Left lung (tissue), 4 donors: ENCODE measurements at regions not wholly inside any gene's neighbourhood (a gene's known extent, or its start where the extent isn't known, plus 50 kb on each side); places are given as distances from the start of the nearest gene placed in this dataset.
A peak's percentile ranks its signal among the peaks of the same experiment; 100 is the strongest.
"Not testable (repeated sequence)": the region's sequence is repeated elsewhere in the genome, so short reads cannot be mapped to it uniquely, and the experiment has no call there.

ENCODE experiments used
- ATAC-seq: fragments of 200-7000 bp; cut with Tn5 transposase; one replicate; pipeline ENCODE4 v1.9.1; 2020; ENCODE audit warnings: moderate library complexity
- DNase-seq, 4 donors: peaks; one replicate each; pipeline ENCODE4 v3.0.0-alpha.2; 2013 to 2020
- H3K27ac ChIP-seq, 2 donors: fragments of 200-600 bp; sonication (generic) in 1 of 2; one replicate each; pipeline versions ENCODE4 v1.5.0 to v1.8.0; 2020 to 2021
- H3K27me3 ChIP-seq, 2 donors: fragments of 200-600 bp; sonication (generic) in 1 of 2; one replicate each; pipeline versions ENCODE4 v1.5.0 to v1.8.0; 2020 to 2021
- H3K36me3 ChIP-seq, 2 donors: fragments of 200-600 bp; sonication (generic) in 1 of 2; one replicate each; pipeline versions ENCODE4 v1.5.0 to v1.8.0; 2020 to 2021
- H3K4me1 ChIP-seq, 2 donors: fragments of 200-600 bp; one replicate each; pipeline ENCODE4 v1.8.0; 2021
- H3K4me3 ChIP-seq, 2 donors: fragments of 200-600 bp; sonication (generic) in 1 of 2; one replicate each; pipeline versions ENCODE4 v1.5.0 to v1.8.0; 2020 to 2021; ENCODE audit warnings: mild to moderate bottlenecking in 1 of 2
- H3K9me3 ChIP-seq, 2 donors: fragments of 200-600 bp; sonication (generic) in 1 of 2; one replicate each; pipeline versions ENCODE4 v1.5.0 to v1.8.0; 2020 to 2021
- CTCF ChIP-seq, 2 donors: fragments of 200-600 bp; sonication (generic) in 1 of 2; IDR thresholded peaks; one replicate each; pipeline versions ENCODE4 v1.5.0 to v1.8.0; 2021; ENCODE audit warnings: antibody characterized with exemption in 2 of 2
- intact Hi-C, 2 donors: fragments of 100-400 bp; cut with DNase I; formaldehyde crosslinking; loops; one replicate each; pipeline versions ENCODE4 v1.11.2 to v1.14.2; 2022
- donor health status: DM: no; HTN: yes; CAD: no.
- donor health status: DM: no; HTN: no; CAD: no.

DNA sequence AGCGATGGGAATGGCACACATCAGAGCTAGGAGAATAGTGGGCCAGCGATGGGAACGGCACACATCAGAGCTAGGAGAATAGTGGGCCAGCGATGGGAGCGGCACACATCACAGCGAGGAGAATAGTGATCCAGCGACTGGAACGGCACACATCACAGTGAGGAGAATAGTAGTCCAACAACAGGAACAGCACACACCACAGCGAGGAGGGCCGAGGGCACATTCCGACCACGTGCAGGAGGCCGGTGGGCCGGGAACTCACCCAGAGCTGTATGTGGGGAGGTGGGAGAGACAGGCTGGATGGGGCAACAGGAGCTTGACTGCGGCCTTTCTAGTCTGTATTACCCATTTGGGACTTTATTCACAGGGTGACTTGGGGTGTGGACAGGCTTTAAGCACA, 271.1 kb upstream of the IRX4 start:
- Histone ChIP-seq H3K36me3 (no peaks in the 10 kb centered on the region), H3K4me1 (no peaks in the 10 kb centered on the region), H3K27ac (no peak overlapping the region), H3K9me3 (no peaks in the 10 kb centered on the region), H3K27me3 (peaks cover 0 to 10% of the 10 kb centered on the region in 2 donors), H3K4me3 (no peak overlapping the region)
- ATAC-seq (no peak), DNase-seq (no peak)
- intact Hi-C loops, result no loop called here
- no peak for TF ChIP-seq CTCF (IDR thresholded peaks at IDR 0.05)

- Histone ChIP-seq H3K27me3 (peaks cover 0 to 10% of the 10 kb centered on the region in 2 donors), H3K4me1 (no peaks in the 10 kb centered on the region), H3K4me3 (no peak overlapping the region), H3K36me3 (no peaks in the 10 kb centered on the region), H3K27ac (no peak overlapping the region), H3K9me3 (no peaks in the 10 kb centered on the region)
- TF ChIP-seq CTCF (IDR thresholded peaks at IDR 0.05), result no peak
- DNase-seq (no peak), ATAC-seq (no peak)
- intact Hi-C loops, result no loop called here
Measured at GRCh38 chr5:2153350-2153749, 270.6 kb upstream of the IRX4 start.

- peak; percentile 26 for ATAC-seq
- H3K4me1 ChIP-seq, intact Hi-C loops, DNase-seq, H3K4me3 ChIP-seq, H3K9me3 ChIP-seq, H3K36me3 ChIP-seq, H3K27me3 ChIP-seq, H3K27ac ChIP-seq: not testable (repeated sequence)
- peak; percentile 55 to 60 for TF ChIP-seq CTCF (IDR thresholded peaks at IDR 0.05)
Measured at GRCh38 chr5:2151301-2151888, 268.7 kb upstream of the IRX4 start.

- peak; percentile 94 for ATAC-seq
- H3K4me1 ChIP-seq, result no peaks in the 10 kb centered on the region
- no peak overlapping the region for H3K4me3 ChIP-seq
- DNase-seq, result no peak
- no peaks in the 10 kb centered on the region for H3K36me3 ChIP-seq
- peaks cover 0 to 10% of the 10 kb centered on the region in 2 donors for H3K27me3 ChIP-seq
- peaks cover 0 to 9% of the 10 kb centered on the region in 2 donors for H3K9me3 ChIP-seq
- no peak for TF ChIP-seq CTCF (IDR thresholded peaks at IDR 0.05)
- intact Hi-C loops, result no loop called here
- H3K27ac ChIP-seq, result no peak overlapping the region
Measured at GRCh38 chr5:2149195-2149539, 266.4 kb upstream of the IRX4 start.

GRCh38 chr5:2148312-2149194, 265.8 kb upstream of the IRX4 start:
- Histone ChIP-seq H3K4me1 (no peaks in the 10 kb centered on the region), H3K27ac (no peak overlapping the region), H3K27me3 (peaks cover 0 to 10% of the 10 kb centered on the region in 2 donors), H3K9me3 (peaks cover 0 to 10% of the 10 kb centered on the region in 2 donors), H3K4me3 (no peak overlapping the region), H3K36me3 (no peaks in the 10 kb centered on the region)
- intact Hi-C loops, result no loop called here
- TF ChIP-seq CTCF (IDR thresholded peaks at IDR 0.05), result no peak
- no peak for ATAC-seq
- no peak for DNase-seq
